Vagina (tissue), 2 donors: ENCODE measurements at regions not wholly inside any gene's neighbourhood (a gene's known extent, or its start where the extent isn't known, plus 50 kb on each side); places are given as distances from the start of the nearest gene placed in this dataset.

Source experiments
- POLR2A ChIP-seq, 2 donors: fragments of 450-650 bp; IDR thresholded peaks; one replicate each; pipeline ENCODE4 v1.6.1; 2017; ENCODE audit warnings: antibody characterized with exemption in 2 of 2, mild to moderate bottlenecking in 2 of 2, moderate library complexity in 2 of 2
- POLR2AphosphoS5 ChIP-seq, 2 donors: sonication (generic); formaldehyde crosslinking; IDR thresholded peaks; one replicate each; pipeline ENCODE4 v1.9.0; 2017; ENCODE audit warnings: antibody characterized with exemption in 2 of 2, mild to moderate bottlenecking in 2 of 2, low read depth in 1 of 2; ENCODE audit not compliant: insufficient read depth in 1 of 2
- TF ChIP-seq, protein P1 (sequence below), 3 experiments: fragments of 450-650 bp in 2 of 3; fragments of 200-600 bp in 1 of 3; sonication (generic) in 1 of 3; IDR thresholded peaks; one replicate each; pipeline ENCODE4 v1.5.1; 2017 to 2019; ENCODE audit warnings: antibody characterized with exemption in 3 of 3, mild to moderate bottlenecking in 2 of 3, moderate library complexity in 2 of 3

DNA sequence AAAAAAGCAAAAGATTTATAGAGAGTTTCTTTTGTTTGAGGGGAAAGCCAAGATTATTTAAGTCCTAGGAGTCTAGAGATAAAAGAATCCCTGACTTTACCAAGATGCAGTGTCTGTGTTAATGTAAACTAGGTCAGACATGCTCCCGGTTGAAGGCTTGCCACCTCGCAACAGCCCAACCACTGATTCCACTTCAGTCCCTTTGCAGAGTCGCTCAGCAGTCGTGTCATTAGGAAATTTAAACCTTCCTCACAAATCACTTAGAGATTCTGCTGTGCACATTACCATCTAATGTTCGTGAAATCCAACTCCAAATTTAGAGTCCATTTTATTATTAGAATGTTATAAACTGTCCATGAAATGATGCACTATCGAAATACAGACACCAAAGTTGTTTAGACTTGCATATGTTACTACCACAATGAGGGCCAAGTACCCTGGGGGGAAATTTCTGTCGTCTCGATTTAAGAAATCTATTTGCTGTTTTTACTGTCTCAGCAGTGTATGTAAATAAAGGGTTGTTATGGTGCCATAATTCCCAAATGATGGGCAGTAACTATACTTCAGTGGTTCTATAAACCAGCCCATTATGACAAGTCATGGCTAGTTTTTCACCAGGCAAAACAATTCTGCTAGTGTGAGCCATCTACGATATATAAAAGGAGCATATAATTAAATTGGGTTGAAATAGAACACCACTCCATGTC is 101.4 kb upstream of the MTNR1B start:
- TF ChIP-seq, protein P1, sequence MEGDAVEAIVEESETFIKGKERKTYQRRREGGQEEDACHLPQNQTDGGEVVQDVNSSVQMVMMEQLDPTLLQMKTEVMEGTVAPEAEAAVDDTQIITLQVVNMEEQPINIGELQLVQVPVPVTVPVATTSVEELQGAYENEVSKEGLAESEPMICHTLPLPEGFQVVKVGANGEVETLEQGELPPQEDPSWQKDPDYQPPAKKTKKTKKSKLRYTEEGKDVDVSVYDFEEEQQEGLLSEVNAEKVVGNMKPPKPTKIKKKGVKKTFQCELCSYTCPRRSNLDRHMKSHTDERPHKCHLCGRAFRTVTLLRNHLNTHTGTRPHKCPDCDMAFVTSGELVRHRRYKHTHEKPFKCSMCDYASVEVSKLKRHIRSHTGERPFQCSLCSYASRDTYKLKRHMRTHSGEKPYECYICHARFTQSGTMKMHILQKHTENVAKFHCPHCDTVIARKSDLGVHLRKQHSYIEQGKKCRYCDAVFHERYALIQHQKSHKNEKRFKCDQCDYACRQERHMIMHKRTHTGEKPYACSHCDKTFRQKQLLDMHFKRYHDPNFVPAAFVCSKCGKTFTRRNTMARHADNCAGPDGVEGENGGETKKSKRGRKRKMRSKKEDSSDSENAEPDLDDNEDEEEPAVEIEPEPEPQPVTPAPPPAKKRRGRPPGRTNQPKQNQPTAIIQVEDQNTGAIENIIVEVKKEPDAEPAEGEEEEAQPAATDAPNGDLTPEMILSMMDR (IDR thresholded peaks at IDR 0.05) = no peak
- no peak for TF ChIP-seq POLR2A (IDR thresholded peaks at IDR 0.05)
- TF ChIP-seq POLR2AphosphoS5 (IDR thresholded peaks at IDR 0.05; ENCODE audit: insufficient read depth in 1 of 2, low read depth in 1 of 2) = no peak
